SU-DHL-6 (cell line): ENCODE measurements at regions not wholly inside any gene's neighbourhood (a gene's known extent, or its start where the extent isn't known, plus 50 kb on each side); places are given as distances from the start of the nearest gene placed in this dataset.

ENCODE experiments used
- H2AFZ ChIP-seq: fragments of 200-600 bp; sonication (generic); 2 replicates; pipeline ENCODE4 v1.6.1; 2014; ENCODE audit warnings: low read depth, mild to moderate bottlenecking, moderate library complexity, mixed read lengths, antibody characterized with exemption, low read length; ENCODE audit not compliant: severe bottlenecking
- H3F3A ChIP-seq: fragments of 200-600 bp; shearing (Covaris generic); 2 replicates; pipeline ENCODE4 v1.6.0; 2016; ENCODE audit warnings: antibody characterized with exemption, mild to moderate bottlenecking; ENCODE audit not compliant: insufficient read depth
- H3K27ac ChIP-seq: fragments of 200-600 bp; sonication (generic); 2 replicates; pipeline ENCODE4 v1.5.1; 2016; ENCODE audit warnings: low read depth, mild to moderate bottlenecking, low read length, moderate library complexity, mixed read lengths
- H3K27me3 ChIP-seq: fragments of 200-600 bp; sonication (generic), shearing (Covaris generic); 2 replicates; pipeline ENCODE4 v1.6.0; 2014; ENCODE audit warnings: mild to moderate bottlenecking, low read length
- H3K36me3 ChIP-seq: fragments of 200-600 bp; sonication (generic); 2 replicates; pipeline ENCODE4 v1.6.1; 2014; ENCODE audit warnings: mild to moderate bottlenecking, low read length, mixed read lengths
- H3K4me2 ChIP-seq: fragments of 300-600, 200-600 bp; shearing (Covaris generic), sonication (generic); 2 replicates; pipeline ENCODE4 v1.6.0; 2014; ENCODE audit warnings: low read length, low read depth, mild to moderate bottlenecking; ENCODE audit not compliant: poor library complexity, severe bottlenecking
- H3K4me3 ChIP-seq: fragments of 200-600 bp; sonication (generic); 2 replicates; pipeline ENCODE4 v1.5.1; 2014; ENCODE audit warnings: antibody characterized with exemption, low read length, mild to moderate bottlenecking, mixed read lengths; ENCODE audit not compliant: insufficient read depth, poor library complexity, severe bottlenecking
- H3K79me2 ChIP-seq: fragments of 200-600 bp; sonication (generic); 2 replicates; pipeline ENCODE4 v1.6.1; 2014; ENCODE audit warnings: mild to moderate bottlenecking, low read length, moderate library complexity; ENCODE audit not compliant: insufficient read depth
- H3K9ac ChIP-seq: fragments of 200-600 bp; sonication (generic); 2 replicates; pipeline ENCODE4 v1.7.0; 2014; ENCODE audit warnings: mild to moderate bottlenecking, low read length
- H3K9me2 ChIP-seq: fragments of 200-600 bp; sonication (generic); replicated peaks from 2 replicates; pipeline ENCODE4 v1.6.1; 2014; ENCODE audit warnings: low read length; ENCODE audit not compliant: insufficient read depth
- H3K9me3 ChIP-seq: fragments of 200-600 bp; sonication (generic); 2 replicates; pipeline ENCODE4 v1.6.1; 2014; ENCODE audit warnings: low read length, mixed read lengths; ENCODE audit not compliant: insufficient read depth
- H4K20me1 ChIP-seq: fragments of 200-600 bp; sonication (generic); 2 replicates; pipeline ENCODE4 v1.6.1; 2014; ENCODE audit warnings: low read depth, mild to moderate bottlenecking, antibody characterized with exemption, low read length, moderate library complexity, mixed read lengths
- CTCF ChIP-seq: fragments of 200-600 bp; sonication (generic); IDR thresholded peaks from one replicate; pipeline ENCODE4 v1.5.1; 2017; ENCODE audit warnings: antibody characterized with exemption, mild to moderate bottlenecking, low read length, moderate library complexity; ENCODE audit not compliant: insufficient read depth, poor library complexity, severe bottlenecking
- EZH2phosphoT487 ChIP-seq: fragments of 200-600 bp; sonication (generic), shearing (Covaris generic); conservative IDR thresholded peaks from 2 replicates; pipeline ENCODE4 v1.6.1; 2018; ENCODE audit warnings: mild to moderate bottlenecking, antibody characterized with exemption, low read length, moderate library complexity, mixed read lengths

- H3K9ac ChIP-seq: no peak overlapping the region
- no peaks in the 10 kb centered on the region for H3K27me3 ChIP-seq
- TF ChIP-seq CTCF (no peak), EZH2phosphoT487 (no peak)
- H3K36me3 ChIP-seq: no peaks in the 10 kb centered on the region
- no peaks in the 10 kb centered on the region for H3K9me3 ChIP-seq
- H3K4me2 ChIP-seq: no peak overlapping the region
- H4K20me1 ChIP-seq: no peaks in the 10 kb centered on the region
- H3F3A ChIP-seq: peaks cover 21% of the 10 kb centered on the region
- H3K4me3 ChIP-seq: no peak overlapping the region
- H2AFZ ChIP-seq: no peak overlapping the region
- no peak overlapping the region for H3K27ac ChIP-seq
- no peaks in the 10 kb centered on the region for H3K79me2 ChIP-seq
- no peaks in the 10 kb centered on the region for H3K9me2 ChIP-seq
Observed at GRCh38 chr6:159110748-159111147, 58.5 kb upstream of the FNDC1 start.

- Histone ChIP-seq H4K20me1 (no peaks in the 10 kb centered on the region), H3K79me2 (no peaks in the 10 kb centered on the region), H3K27me3 (no peaks in the 10 kb centered on the region), H3F3A (peaks cover 28% of the 10 kb centered on the region), H3K9ac (no peak overlapping the region), H3K9me2 (no peaks in the 10 kb centered on the region), H2AFZ (no peak overlapping the region), H3K9me3 (no peaks in the 10 kb centered on the region), H3K27ac (no peak overlapping the region), H3K36me3 (no peaks in the 10 kb centered on the region), H3K4me3 (no peak overlapping the region), H3K4me2 (no peak overlapping the region)
- TF ChIP-seq CTCF: peak; percentile 78
- TF ChIP-seq EZH2phosphoT487: no peak
Observed at GRCh38 chr6:159110013-159110412, 59.2 kb upstream of the FNDC1 start.

GRCh38 chr6:159109391-159109790, 59.8 kb upstream of the FNDC1 start:
- Histone ChIP-seq H3K79me2 (no peaks in the 10 kb centered on the region), H3K36me3 (no peaks in the 10 kb centered on the region), H4K20me1 (no peaks in the 10 kb centered on the region), H3F3A (peaks cover 34% of the 10 kb centered on the region), H3K9me2 (no peaks in the 10 kb centered on the region), H2AFZ (no peak overlapping the region), H3K27me3 (no peaks in the 10 kb centered on the region), H3K4me2 (no peak overlapping the region), H3K27ac (no peak overlapping the region), H3K9me3 (no peaks in the 10 kb centered on the region), H3K9ac (no peak overlapping the region), H3K4me3 (no peak overlapping the region)
- no peak for TF ChIP-seq EZH2phosphoT487

GRCh38 chr6:159108426-159108985, 60.7 kb upstream of the FNDC1 start:
- no peaks in the 10 kb centered on the region for H3K36me3 ChIP-seq
- H3K9me2 ChIP-seq: no peaks in the 10 kb centered on the region
- no peaks in the 10 kb centered on the region for H3K79me2 ChIP-seq
- H3K4me2 ChIP-seq: peak overlapping the region; percentile 94
- H3K27me3 ChIP-seq: no peaks in the 10 kb centered on the region
- H2AFZ ChIP-seq: no peak overlapping the region
- H3K4me3 ChIP-seq: peak overlapping the region; percentile 33
- no peaks in the 10 kb centered on the region for H3K9me3 ChIP-seq
- no peaks in the 10 kb centered on the region for H4K20me1 ChIP-seq
- no peak for TF ChIP-seq CTCF
- TF ChIP-seq EZH2phosphoT487: no peak
- peak overlapping the region; percentile 56 for H3K9ac ChIP-seq
- H3K27ac ChIP-seq: peak overlapping the region; percentile 98
- peaks cover 36% of the 10 kb centered on the region for H3F3A ChIP-seq
